Mesendoderm (in vitro differentiated cells): ENCODE measurements at regions not wholly inside any gene's neighbourhood (a gene's known extent, or its start where the extent isn't known, plus 50 kb on each side); places are given as distances from the start of the nearest gene placed in this dataset.

Source experiments
- DNase-seq: peaks from one replicate; pipeline ENCODE4 v3.0.0; 2013
- H2AK5ac ChIP-seq: 2 replicates; pipeline ENCODE4 v1.6.1; 2013; ENCODE audit warnings: low read length, inconsistent platforms
- H2BK120ac ChIP-seq: 2 replicates; pipeline ENCODE4 v1.6.1; 2013; ENCODE audit warnings: low read depth, mild to moderate bottlenecking, low read length, moderate library complexity, mixed read lengths
- H2BK15ac ChIP-seq: replicated peaks from 2 replicates; pipeline ENCODE4 v1.6.1; 2013; ENCODE audit warnings: low read depth, mild to moderate bottlenecking, moderate library complexity
- H2BK5ac ChIP-seq: 2 replicates; pipeline ENCODE4 v1.6.1; 2013; ENCODE audit warnings: low read length, inconsistent platforms
- H3K18ac ChIP-seq: 2 replicates; pipeline ENCODE4 v1.6.1; 2013; ENCODE audit warnings: mild to moderate bottlenecking, low read length, mixed read lengths
- H3K23ac ChIP-seq: one replicate; pipeline ENCODE4 v1.6.1; 2013; ENCODE audit warnings: low read length
- H3K27ac ChIP-seq: 2 replicates; pipeline ENCODE4 v1.5.1; 2013; ENCODE audit warnings: low read depth, mild to moderate bottlenecking, inconsistent platforms, low read length, moderate library complexity
- H3K27me3 ChIP-seq: 2 replicates; pipeline ENCODE4 v1.6.1; 2013; ENCODE audit warnings: low read length, control low read depth, mild to moderate bottlenecking, inconsistent platforms; ENCODE audit not compliant: insufficient read depth, poor library complexity
- H3K36me3 ChIP-seq: 2 replicates; pipeline ENCODE4 v1.6.1; 2013; ENCODE audit warnings: low read length, inconsistent platforms; ENCODE audit not compliant: control insufficient read depth, insufficient read depth
- H3K4ac ChIP-seq: one replicate; pipeline ENCODE4 v1.6.1; 2013; ENCODE audit warnings: low read depth, mild to moderate bottlenecking, low read length, moderate library complexity
- H3K4me1 ChIP-seq: 2 replicates; pipeline ENCODE4 v1.6.1; 2013; ENCODE audit warnings: low read depth, low read length, inconsistent platforms; ENCODE audit not compliant: control insufficient read depth
- H3K4me2 ChIP-seq: 2 replicates; pipeline ENCODE4 v1.6.1; 2013; ENCODE audit warnings: low read length
- H3K4me3 ChIP-seq: 2 replicates; pipeline ENCODE4 v1.5.1; 2013; ENCODE audit warnings: mild to moderate bottlenecking, low read length
- H3K56ac ChIP-seq: one replicate; pipeline ENCODE4 v1.6.1; 2013; ENCODE audit warnings: low read length
- H3K79me1 ChIP-seq: 2 replicates; pipeline ENCODE4 v1.6.1; 2013; ENCODE audit warnings: low read length, inconsistent platforms
- H3K79me2 ChIP-seq: 2 replicates; pipeline ENCODE4 v1.6.1; 2013; ENCODE audit warnings: mild to moderate bottlenecking, low read length; ENCODE audit not compliant: control insufficient read depth, insufficient read depth
- H3K9ac ChIP-seq: 2 replicates; pipeline ENCODE4 v1.6.1; 2013; ENCODE audit warnings: low read length, inconsistent platforms
- H4K5ac ChIP-seq: one replicate; pipeline ENCODE4 v1.6.1; 2013; ENCODE audit warnings: low read length
- H4K8ac ChIP-seq: one replicate; pipeline ENCODE4 v1.6.1; 2013; ENCODE audit warnings: low read depth, mild to moderate bottlenecking, control low read depth, low read length, moderate library complexity
- WGBS: extraction: QIAGEN DNeasy Blood & Tissue Kit; methylation state at CpG from one replicate; pipeline ENCODE4 v1.1.7; 2013; ENCODE audit warnings: low lambda C conversion rate, missing lambda C conversion rate; ENCODE audit not compliant: insufficient coverage; ENCODE audit errors: extremely low coverage; 5-methylcytosine and 5-hydroxymethylcytosine counted together

GRCh38 chr14:38079268-38079667 is 128.4 kb upstream of the SSTR1 start:
- H3K9ac ChIP-seq: no peak overlapping the region
- H3K79me2 ChIP-seq: no peaks in the 10 kb centered on the region
- no peaks in the 10 kb centered on the region for H3K36me3 ChIP-seq
- no peak overlapping the region for H3K18ac ChIP-seq
- H3K4me2 ChIP-seq: no peak overlapping the region
- no peaks in the 10 kb centered on the region for H3K79me1 ChIP-seq
- H3K4ac ChIP-seq: no peak overlapping the region
- H2BK15ac ChIP-seq: no peak overlapping the region
- H4K8ac ChIP-seq: no peak overlapping the region
- no peak overlapping the region for H2BK5ac ChIP-seq
- DNase-seq: no peak
- H2BK120ac ChIP-seq: no peak overlapping the region
- H3K27ac ChIP-seq: no peak overlapping the region
- peaks cover 2% of the 10 kb centered on the region for H3K4me1 ChIP-seq
- no peaks in the 10 kb centered on the region for H3K27me3 ChIP-seq
- H3K4me3 ChIP-seq: no peak overlapping the region
- no CpG with 5 or more reads among the region's 1 CpG for WGBS
- no peak overlapping the region for H4K5ac ChIP-seq
- H2AK5ac ChIP-seq: no peak overlapping the region
- H3K56ac ChIP-seq: no peak overlapping the region
- H3K23ac ChIP-seq: no peak overlapping the region

- Histone ChIP-seq H4K5ac (no peak overlapping the region), H3K79me1 (no peaks in the 10 kb centered on the region), H3K27ac (no peak overlapping the region), H2BK120ac (no peak overlapping the region), H2BK15ac (no peak overlapping the region), H3K56ac (no peak overlapping the region), H3K36me3 (no peaks in the 10 kb centered on the region), H3K4me3 (no peak overlapping the region), H3K4me1 (peaks cover 2% of the 10 kb centered on the region), H3K23ac (no peak overlapping the region), H3K9ac (no peak overlapping the region), H3K4me2 (no peak overlapping the region), H3K79me2 (no peaks in the 10 kb centered on the region), H3K18ac (no peak overlapping the region), H2BK5ac (no peak overlapping the region), H2AK5ac (no peak overlapping the region), H4K8ac (no peak overlapping the region), H3K4ac (no peak overlapping the region), H3K27me3 (no peaks in the 10 kb centered on the region)
- no CpG with 5 or more reads among the region's 1 CpG for WGBS
- DNase-seq: no peak
Measured at GRCh38 chr14:38079886-38080285, 127.8 kb upstream of the SSTR1 start.

- Histone ChIP-seq H3K56ac (no peak overlapping the region), H3K9ac (no peak overlapping the region), H2BK120ac (no peak overlapping the region), H3K4ac (no peak overlapping the region), H4K8ac (no peak overlapping the region), H2AK5ac (no peak overlapping the region), H3K79me1 (no peaks in the 10 kb centered on the region), H3K79me2 (no peaks in the 10 kb centered on the region), H3K23ac (no peak overlapping the region), H3K27me3 (no peaks in the 10 kb centered on the region), H2BK5ac (no peak overlapping the region), H3K4me1 (peaks cover 2% of the 10 kb centered on the region), H3K36me3 (no peaks in the 10 kb centered on the region), H3K18ac (no peak overlapping the region), H3K4me2 (no peak overlapping the region), H3K4me3 (no peak overlapping the region), H2BK15ac (no peak overlapping the region), H3K27ac (no peak overlapping the region), H4K5ac (no peak overlapping the region)
- no CpG with 5 or more reads among the region's 2 CpGs for WGBS
- DNase-seq: no peak
Measured at GRCh38 chr14:38080696-38081095, 127.0 kb upstream of the SSTR1 start.

GRCh38 chr14:38083039-38083438 is 124.7 kb upstream of the SSTR1 start:
- H2BK5ac ChIP-seq: no peak overlapping the region
- H2BK15ac ChIP-seq: no peak overlapping the region
- H3K27me3 ChIP-seq: no peaks in the 10 kb centered on the region
- no peak overlapping the region for H3K56ac ChIP-seq
- no peak overlapping the region for H2BK120ac ChIP-seq
- no peaks in the 10 kb centered on the region for H3K79me2 ChIP-seq
- H3K27ac ChIP-seq: no peak overlapping the region
- no peak overlapping the region for H4K8ac ChIP-seq
- H3K23ac ChIP-seq: no peak overlapping the region
- no peaks in the 10 kb centered on the region for H3K79me1 ChIP-seq
- H3K4ac ChIP-seq: no peak overlapping the region
- H2AK5ac ChIP-seq: no peak overlapping the region
- peaks cover 2% of the 10 kb centered on the region for H3K4me1 ChIP-seq
- no CpG with 5 or more reads among the region's 1 CpG for WGBS
- DNase-seq: no peak
- no peak overlapping the region for H3K4me3 ChIP-seq
- H3K4me2 ChIP-seq: no peak overlapping the region
- no peak overlapping the region for H3K18ac ChIP-seq
- no peak overlapping the region for H3K9ac ChIP-seq
- no peaks in the 10 kb centered on the region for H3K36me3 ChIP-seq
- H4K5ac ChIP-seq: no peak overlapping the region

- no peaks in the 10 kb centered on the region for H3K36me3 ChIP-seq
- no peaks in the 10 kb centered on the region for H3K79me2 ChIP-seq
- H2AK5ac ChIP-seq: no peak overlapping the region
- H4K8ac ChIP-seq: no peak overlapping the region
- no peaks in the 10 kb centered on the region for H3K27me3 ChIP-seq
- H3K4me2 ChIP-seq: no peak overlapping the region
- H4K5ac ChIP-seq: no peak overlapping the region
- H3K27ac ChIP-seq: no peak overlapping the region
- no peak overlapping the region for H3K4ac ChIP-seq
- H3K56ac ChIP-seq: no peak overlapping the region
- DNase-seq: no peak
- no peaks in the 10 kb centered on the region for H3K79me1 ChIP-seq
- H3K4me3 ChIP-seq: no peak overlapping the region
- no peak overlapping the region for H2BK120ac ChIP-seq
- no peak overlapping the region for H3K9ac ChIP-seq
- no peak overlapping the region for H3K18ac ChIP-seq
- no CpG with 5 or more reads among the region's 3 CpGs for WGBS
- no peak overlapping the region for H2BK15ac ChIP-seq
- H2BK5ac ChIP-seq: no peak overlapping the region
- H3K23ac ChIP-seq: no peak overlapping the region
- no peaks in the 10 kb centered on the region for H3K4me1 ChIP-seq
Measured at GRCh38 chr14:38089123-38089522, 118.6 kb upstream of the SSTR1 start.

- Histone ChIP-seq H3K18ac (no peak overlapping the region), H3K4me1 (no peaks in the 10 kb centered on the region), H3K56ac (no peak overlapping the region), H3K36me3 (no peaks in the 10 kb centered on the region), H3K27me3 (no peaks in the 10 kb centered on the region), H3K27ac (no peak overlapping the region), H4K5ac (no peak overlapping the region), H2BK5ac (no peak overlapping the region), H3K4me3 (no peak overlapping the region), H3K4ac (no peak overlapping the region), H3K79me2 (no peaks in the 10 kb centered on the region), H4K8ac (no peak overlapping the region), H2BK120ac (no peak overlapping the region), H3K9ac (no peak overlapping the region), H3K23ac (no peak overlapping the region), H2AK5ac (no peak overlapping the region), H3K79me1 (no peaks in the 10 kb centered on the region), H3K4me2 (no peak overlapping the region), H2BK15ac (no peak overlapping the region)
- DNase-seq: no peak
- WGBS: no CpG with 5 or more reads among the region's 3 CpGs
Measured at GRCh38 chr14:38090506-38090905, 117.2 kb upstream of the SSTR1 start.
